Anterior cingulate cortex (tissue), 58 donors: ENCODE measurements at regions not wholly inside any gene's neighbourhood (a gene's known extent, or its start where the extent isn't known, plus 50 kb on each side); places are given as distances from the start of the nearest gene placed in this dataset.

Experiments used
- DNase-seq, 58 donors: peaks; one replicate each; lab custom pipeline; 2025; lab: John Stamatoyannopoulos, UW

- no peak for DNase-seq
Measured at GRCh38 chr22:47292546-47293320, 530.3 kb downstream of the TBC1D22A start.

DNA sequence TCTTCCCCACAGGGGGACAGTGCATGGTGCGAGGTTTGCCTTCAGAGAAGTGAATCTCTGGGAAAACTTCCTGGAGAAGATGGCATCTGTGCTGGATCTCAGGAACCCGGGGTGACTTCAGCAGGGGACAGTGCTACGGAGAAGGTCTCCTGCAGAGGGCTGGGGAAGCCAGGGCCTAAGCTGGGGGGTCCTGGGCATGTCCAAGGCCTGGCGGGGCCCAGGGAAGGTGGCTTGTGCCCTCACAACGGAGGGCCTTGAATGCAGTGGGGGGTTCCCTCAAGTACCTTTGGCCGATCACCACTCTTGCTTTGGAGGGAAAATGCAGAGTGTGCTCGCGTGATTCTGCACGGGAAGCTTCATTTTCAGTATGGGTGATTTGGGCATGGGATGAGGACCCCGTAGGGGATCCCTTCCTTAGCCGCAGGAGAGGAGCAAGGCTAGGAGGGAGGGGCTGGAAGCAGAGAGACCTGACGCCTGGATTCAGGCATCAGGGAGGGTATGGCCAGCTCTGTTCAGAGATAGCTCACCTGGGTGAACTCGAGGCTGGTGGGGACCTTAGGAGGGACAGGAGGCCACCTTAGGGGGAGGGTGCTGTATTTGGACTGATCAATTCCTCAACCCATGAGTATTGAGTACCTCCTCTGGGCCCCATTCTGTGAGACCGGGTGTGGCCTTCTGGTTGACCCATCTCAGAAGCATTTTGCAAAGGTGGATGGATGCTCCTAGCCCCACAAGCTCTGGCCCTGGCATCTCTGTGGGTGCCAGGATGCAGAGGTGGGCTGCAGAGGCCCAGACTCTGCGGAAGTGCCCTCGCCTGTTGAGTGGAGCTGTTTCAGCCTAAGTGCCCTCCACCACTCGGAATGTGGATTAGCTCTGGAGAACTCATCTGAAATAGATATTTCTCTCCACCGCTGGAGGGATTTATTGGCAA lies 529.4 kb downstream of the TBC1D22A start:
- DNase-seq = no peak

DNA sequence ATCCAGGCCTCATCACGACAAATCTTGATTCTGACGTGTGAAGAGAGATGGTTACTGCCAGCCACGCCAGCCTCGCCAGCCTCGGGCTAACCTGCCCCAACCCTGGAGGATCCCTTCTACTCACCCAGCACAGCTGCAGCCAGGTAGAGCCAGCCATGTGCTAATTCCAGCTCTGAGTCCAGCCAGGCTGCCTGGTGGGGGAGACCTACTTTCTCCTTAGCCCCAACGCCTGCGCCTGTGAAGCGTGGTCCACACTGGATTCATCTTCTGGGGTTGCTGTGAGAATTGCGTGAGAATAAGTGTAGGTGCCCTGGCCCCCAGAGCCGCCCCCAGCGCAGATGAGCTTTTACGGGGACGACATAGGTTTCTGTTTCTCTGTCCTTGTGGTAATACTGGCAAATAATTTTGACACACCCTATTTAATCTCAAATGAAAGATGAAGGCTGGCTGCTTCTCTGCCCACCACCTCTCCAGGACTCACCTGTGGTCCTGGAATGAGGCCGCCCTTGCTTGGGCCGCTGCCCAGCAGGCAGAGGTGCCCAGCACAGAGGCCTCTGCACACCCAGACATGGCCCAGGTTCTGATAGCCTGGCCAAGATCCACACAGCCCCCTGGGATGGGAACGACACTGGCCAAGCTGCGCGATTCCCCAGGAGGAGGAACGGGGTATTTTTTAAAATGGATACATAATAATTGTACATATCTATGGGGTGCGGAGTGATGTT lies 528.4 kb downstream of the TBC1D22A start:
- DNase-seq = no peak

DNA sequence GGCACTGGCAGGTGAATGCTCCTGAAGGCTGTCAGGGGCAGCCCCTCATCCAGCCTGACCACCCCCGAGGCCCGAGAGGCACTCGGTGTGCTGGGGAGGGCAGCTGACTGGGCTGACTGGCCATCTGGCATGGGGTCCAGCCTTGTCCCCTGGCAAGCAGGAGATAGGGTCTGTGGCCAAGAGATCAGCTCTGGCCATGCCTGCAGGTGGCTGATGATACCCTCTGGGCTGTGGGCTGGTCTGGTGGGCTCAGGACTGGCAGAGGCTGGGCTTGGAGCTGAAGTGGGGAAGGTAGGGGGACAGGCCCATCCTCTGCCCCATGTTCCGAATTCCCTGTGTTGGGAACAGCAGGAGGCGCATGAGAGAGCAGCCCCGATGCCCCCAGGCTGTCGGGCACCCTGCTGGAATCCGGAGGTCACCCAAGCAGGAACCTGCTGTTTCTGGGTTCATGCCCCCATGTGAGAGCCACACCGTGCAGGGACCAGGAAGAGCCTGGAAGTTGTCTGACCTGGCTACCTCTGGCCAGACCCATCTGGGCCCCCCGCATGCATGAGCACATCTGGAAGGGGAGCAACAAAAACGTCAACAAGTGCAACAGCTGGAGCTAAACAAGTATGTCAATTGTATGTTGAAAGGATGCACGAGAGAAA lies 527.0 kb downstream of the TBC1D22A start:
- DNase-seq = no peak

DNA sequence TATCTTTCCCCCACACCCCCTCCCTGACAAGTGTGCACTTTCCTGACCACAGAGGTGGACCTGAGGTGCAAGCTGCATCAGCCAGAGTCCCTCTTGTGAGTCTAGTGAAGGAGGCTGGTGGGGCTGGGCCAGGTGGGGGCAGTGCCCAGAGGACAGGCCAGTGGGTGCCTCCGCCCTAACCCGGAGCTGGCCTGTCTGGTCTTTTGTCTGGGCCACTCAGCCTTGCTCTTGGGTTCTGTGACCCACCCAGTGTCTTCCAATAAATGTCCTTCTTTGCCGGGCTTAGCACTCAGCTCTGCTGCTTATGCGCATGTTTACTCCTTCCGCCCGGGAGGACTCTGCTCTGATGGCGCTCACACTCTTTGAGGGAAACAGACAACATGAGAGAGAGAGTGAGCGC lies 526.2 kb downstream of the TBC1D22A start:
- no peak for DNase-seq

GRCh38 chr22:47287516-47287915 lies 525.1 kb downstream of the TBC1D22A start:
- no peak for DNase-seq

GRCh38 chr22:47286590-47286989 lies 524.1 kb downstream of the TBC1D22A start:
- no peak for DNase-seq

DNA sequence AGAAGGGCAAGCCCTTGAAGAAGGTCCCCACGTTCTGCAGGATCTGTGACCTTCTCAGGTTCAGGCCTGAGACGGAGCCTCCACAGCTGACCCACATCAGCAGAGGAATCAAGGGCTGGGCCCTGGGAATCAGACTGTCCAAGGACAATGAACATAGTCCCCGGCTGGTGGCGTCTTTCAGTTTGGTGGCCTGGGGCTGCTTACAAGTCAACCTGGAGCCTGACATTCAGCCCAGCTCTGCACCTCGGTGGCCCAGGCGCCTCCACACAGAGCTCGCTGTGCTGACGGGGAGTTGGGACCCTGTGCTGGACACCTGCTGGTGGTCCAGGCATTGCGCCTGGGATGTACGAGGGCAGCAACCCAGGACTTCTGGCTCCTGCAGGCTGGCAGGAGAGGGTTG lies 523.5 kb downstream of the TBC1D22A start:
- no peak for DNase-seq

DNA sequence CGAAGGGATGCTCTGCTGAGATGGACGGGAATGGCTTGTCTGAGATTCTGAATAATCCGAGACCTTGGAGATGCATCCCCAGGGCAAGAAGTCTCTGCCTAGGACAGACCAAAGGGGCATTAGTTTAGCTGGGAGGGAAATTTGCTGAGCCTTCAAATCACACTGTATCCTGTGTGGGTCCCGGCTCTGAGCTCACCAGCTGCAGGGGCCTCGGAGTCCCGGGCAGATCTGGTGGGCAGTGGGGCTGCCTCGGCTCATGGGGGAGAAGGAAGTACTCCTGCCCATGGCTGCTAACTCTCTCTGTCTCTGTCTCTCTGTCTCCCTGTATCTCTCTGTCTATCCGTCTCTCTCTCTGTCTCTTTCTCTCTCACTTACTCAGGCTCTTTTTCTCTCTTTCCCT lies 522.4 kb downstream of the TBC1D22A start:
- no peak for DNase-seq

DNA sequence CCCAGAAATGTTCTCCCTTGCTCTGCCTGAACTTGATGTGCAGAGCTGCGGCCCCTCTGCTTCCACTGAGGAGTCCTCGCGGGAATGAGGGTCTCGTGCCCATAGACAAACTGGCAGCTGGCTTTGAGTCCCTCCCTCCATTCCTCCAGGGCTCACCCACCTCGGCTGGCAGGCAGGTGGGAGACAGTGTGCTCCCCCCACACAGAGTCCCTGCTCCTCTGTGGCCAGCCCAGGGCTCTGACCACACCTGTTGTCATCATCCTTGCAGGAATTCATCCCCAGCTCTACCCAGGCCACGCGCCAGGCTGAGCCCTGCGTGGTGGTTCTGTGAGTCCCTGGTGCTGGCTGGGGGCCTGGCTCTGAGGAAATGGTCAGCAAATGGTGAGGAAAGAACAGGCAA lies 521.9 kb downstream of the TBC1D22A start:
- DNase-seq = no peak

DNA sequence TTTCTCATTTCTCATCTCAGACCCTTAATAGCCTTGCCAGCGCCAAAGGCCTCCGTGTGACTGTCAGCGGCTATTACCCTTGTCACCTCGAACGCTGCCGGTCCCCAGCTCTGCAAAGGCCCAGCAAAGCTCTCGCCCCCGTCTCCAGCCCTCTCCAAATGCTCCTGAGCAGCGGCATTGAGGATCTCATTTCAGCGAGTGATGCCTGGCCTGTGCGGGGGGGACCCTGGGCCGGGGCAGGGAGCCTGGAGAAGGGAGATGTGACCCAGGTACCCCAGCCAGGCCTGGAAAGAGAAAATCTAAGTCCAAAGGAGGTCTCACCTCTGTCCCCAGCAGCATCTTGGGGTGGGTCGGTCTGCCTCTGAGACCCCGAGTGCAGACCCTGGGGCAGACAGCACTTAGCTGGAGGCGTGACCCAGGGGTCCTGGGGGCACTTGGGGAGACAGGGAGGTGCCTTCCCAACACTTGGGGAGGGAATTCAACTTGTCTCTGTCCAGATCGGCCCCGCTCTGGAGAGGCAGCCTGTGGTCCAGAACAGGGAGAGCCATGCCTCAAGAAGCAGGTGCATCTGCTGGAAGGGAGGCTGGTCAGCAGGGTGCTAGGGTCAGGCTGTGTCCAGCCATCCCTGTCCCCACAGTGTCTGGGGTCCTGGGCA lies 521.3 kb downstream of the TBC1D22A start:
- DNase-seq = no peak

- DNase-seq = no peak
Measured at GRCh38 chr22:47282851-47283250, 520.4 kb downstream of the TBC1D22A start.

DNA sequence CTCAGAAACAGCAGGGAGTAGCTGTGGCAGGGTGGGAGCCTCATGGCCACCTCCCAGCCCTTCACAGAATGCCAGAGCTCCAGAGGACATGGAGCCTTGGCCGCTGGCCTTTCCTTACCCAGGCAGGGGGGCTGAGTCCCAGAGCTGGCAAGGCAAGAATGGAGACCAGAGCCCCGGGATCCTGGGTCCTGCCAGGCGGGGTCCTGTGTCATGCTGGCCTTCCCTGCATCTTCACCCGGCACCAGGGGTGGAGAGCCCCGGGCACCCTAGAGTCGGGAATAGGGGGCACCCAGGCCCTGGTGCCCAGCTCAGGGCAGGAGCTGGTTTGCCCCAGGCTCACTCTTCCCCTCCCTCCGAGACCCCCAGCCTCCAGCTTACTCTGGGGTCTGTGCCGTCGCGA lies 519.9 kb downstream of the TBC1D22A start:
- DNase-seq = no peak

DNA sequence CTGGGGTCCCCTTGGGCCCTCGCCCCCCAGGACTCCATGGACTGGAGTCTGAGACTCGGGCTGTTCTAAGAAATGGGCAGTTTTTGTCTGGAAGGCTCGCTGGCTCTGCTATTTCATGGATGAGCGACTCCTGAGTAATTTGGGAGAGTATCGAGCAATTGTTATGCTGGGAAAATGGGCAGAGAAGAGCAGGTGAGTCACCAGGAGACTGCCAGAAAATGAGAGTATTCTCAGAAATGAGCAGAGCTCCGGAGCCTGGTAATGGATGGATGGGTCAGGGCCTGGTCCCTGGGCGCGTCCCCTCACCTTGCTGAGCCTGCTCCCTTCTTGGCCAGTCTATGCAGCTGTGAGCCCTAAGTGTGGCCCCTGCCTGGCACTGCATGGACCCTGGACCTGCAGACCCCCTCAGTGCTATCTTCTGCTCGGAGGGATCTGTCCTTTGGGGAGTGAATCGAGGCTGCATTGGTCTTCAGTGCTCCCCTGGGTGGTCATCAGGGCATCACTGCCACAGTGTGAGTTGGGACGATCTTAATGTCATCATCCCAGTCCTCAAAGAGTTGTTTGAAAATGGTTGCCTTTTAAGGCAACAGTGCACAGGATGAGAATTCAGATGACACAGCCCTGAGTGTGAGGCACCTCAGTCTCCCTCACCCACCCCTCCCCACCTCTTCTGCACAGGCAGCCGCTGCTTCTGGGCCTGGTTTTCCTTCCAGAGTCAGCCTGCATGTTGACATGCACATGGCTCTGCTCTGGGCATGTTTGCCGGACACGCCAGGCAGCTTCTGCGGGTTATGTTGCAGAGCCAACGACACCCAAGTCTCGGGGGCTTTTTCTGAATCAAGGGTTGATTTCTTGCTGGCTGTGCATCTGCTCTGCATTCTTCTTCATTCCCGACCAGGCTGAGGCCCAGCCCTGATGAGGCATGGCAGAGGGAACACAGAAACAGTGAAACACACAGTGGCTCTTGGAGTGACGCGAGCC lies 519.0 kb downstream of the TBC1D22A start:
- DNase-seq = no peak

DNA sequence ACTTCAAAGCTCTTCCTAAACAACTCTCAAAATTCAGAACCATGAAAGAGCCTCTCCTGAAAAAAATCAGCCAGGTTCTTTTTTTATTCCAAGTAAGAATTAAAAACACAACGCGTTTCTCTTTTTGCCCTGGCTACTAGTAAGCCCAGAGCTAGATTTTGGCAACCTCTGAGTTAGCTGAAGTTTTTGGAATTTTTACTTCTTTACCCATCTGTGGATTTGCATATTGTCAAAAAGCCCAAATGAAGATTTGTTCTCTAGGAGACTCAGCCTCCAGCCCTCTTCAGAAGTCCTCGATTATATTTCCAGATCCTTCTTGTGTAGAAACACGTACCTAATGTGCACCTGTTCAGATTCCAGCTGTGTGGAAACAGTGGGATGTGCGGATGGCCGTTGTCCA lies 517.9 kb downstream of the TBC1D22A start:
- DNase-seq = no peak

DNA sequence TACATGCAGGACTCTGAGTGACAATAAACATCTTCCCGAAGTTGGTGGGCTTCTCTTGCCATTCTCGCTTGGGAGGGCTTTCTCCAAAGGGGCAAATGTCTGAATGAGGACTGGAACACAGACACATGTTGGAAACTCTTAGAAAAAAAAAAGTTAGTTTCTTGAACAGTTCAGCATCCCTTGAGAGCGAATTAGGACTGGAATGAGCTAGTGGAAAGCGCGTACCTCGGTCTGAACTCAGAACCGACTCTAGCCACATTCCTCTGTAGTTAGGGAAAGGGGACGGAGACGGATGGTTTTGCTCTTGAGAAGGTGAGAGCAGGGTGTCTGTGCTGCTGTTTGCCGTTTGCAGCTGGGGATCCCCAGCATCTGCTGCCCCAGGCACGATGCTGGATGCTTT lies 517.3 kb downstream of the TBC1D22A start:
- no peak for DNase-seq

DNA sequence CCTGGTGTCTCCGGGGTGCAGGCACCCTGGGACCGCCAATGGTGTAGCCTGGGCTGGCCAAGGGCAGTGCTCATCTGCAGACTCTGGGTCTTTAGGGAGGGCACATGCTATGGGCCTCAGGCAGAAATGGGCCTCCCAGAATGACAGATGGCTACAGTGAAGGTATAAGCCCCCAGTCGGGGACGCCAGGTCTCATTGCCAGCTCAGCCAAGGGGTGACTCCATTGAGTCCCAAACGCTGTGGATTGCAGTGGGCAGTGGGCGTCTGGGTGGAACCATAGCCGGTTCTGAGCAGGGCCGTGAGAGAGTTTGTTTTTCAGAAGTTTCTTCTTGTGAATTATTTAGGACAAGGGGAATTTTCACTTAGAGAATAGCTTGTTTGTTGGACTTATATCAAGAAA lies 516.9 kb downstream of the TBC1D22A start:
- no peak for DNase-seq

GRCh38 chr22:47278655-47279054 lies 516.2 kb downstream of the TBC1D22A start:
- no peak for DNase-seq

GRCh38 chr22:47277531-47277930 lies 515.1 kb downstream of the TBC1D22A start:
- no peak for DNase-seq
